Endothelial cell of hepatic sinusoid (primary cell): ENCODE measurements at regions not wholly inside any gene's neighbourhood (a gene's known extent, or its start where the extent isn't known, plus 50 kb on each side); places are given as distances from the start of the nearest gene placed in this dataset.
"Not testable (repeated sequence)": the region's sequence is repeated elsewhere in the genome, so short reads cannot be mapped to it uniquely, and the experiment has no call there.

ENCODE experiments used
- in situ Hi-C: cut with HindIII; loops from 2 replicates; pipeline ENCODE4 v1.10.0; 2017; ENCODE audit warnings: low sequenced_read_pairs

DNA sequence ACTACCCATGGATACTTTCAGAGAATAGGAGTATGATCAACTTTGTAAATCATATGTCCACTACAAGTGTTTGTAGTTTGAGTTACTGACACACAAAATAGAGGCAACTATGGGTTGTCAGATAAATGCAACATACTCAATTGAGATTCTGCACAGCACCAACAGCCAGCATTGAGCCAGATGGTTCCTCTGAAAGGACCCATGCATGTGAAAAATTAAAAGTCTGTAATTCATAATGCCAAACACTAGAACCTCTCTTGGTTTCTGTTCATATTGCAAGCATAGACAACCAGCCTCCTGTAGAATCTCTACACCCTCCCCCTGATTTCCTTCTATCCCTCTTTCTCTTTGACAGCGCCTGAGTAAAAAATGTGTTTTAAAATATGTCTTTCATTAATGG is 831.0 kb downstream of the C12orf50 start:
- in situ Hi-C loops = no loop called here

DNA sequence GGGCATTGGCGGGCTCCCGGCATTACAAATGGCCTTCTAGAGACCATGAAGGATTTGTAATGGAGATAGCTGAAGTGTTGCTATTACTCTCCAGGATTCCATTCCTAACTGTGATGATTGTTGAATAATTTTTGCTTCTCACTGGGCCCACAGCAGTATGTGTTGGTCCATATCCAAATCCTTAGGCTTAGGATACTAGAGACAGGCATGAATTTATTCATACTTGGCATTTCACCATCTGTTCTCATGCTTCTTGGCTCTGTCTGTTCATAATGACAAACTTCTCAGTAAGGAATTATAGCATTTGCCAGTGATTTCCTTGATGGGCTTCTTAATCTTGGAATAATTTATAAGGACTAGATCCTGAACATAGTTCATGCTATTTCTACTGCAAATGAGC is 832.9 kb downstream of the C12orf50 start:
- in situ Hi-C loops = no loop called here

DNA sequence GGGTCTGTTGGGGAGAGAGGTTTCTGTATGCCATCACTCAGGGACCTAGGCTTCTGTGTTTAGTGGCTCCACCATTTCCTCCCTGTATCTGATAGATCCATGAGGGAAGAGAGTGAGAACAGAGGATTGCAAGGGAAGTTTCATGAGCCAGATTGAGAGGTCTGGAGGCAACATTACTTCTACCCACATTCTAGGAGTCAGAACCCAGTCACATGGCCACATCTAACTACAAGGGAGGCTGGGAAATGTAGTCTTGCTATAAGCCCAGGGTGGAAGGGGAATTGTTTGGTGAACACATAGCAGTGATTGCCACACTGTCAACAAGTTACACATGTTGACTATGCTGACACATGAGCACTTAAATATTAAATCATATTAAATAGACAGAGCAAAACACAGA is 834.8 kb downstream of the C12orf50 start:
- in situ Hi-C loops = not testable (repeated sequence)

DNA sequence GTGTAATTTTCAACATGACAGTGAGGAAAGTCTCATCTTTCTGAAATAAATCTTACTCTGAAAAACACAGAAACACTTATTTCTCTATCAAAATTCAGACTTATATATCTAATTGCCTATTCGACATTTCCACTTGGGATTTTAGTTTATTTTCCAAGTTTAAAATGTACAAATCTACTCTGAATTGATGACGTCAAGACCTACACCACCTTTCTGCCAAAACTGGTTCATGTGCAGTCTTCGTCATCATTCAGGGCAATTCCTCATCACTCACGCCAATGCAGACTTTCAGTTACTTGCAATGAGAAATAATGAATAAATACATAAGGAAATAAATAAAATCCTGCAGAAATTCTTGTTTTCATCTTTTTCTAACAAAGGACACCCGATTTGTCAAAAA is 843.8 kb downstream of the C12orf50 start:
- in situ Hi-C loops = no loop called here

DNA sequence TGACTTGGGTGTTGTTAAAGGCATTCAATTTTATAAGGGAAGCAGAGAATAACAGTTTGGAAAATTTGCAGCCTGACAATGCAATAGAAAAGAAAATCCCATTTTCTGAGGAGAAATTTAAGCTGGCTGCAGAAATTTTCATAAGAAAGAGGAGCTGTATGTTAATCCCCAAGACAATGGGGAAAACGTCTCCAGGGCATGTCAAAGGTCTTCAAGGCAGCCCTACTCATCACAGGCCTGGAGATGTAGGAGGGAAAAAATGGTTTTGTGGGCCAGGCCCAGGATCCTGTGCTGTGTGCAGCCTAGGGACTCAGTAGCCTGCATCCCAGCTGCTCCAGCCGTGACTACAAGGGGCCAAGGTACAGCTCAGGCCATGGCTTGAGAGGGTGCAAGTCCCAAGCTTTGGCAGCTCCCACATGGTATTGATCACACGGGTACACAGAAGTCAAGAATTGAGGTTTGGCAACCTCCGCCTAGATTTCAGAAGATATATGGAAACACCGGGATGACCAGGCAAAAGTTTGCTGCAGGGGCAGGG is 846.4 kb downstream of the C12orf50 start:
- in situ Hi-C loops = no loop called here

DNA sequence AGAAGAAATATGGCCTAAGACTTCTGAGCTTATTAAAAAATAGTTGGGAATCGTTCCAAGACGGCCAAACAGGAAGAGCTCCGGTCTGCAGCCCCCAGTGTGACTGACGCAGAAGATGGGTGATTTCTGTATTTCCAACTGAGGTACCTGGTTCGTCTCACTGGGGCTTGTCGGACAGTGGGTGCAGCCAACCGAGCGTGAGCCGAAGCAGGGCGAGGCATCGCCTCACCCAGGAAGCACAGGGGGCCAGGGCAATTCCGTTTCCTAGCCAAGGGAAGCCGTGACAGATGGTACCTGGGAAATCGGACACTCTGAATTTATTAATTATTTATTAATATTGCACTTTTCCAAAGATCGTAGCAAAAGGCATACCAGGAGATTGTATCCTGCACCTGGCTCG is 857.8 kb downstream of the C12orf50 start:
- in situ Hi-C loops = no loop called here

DNA sequence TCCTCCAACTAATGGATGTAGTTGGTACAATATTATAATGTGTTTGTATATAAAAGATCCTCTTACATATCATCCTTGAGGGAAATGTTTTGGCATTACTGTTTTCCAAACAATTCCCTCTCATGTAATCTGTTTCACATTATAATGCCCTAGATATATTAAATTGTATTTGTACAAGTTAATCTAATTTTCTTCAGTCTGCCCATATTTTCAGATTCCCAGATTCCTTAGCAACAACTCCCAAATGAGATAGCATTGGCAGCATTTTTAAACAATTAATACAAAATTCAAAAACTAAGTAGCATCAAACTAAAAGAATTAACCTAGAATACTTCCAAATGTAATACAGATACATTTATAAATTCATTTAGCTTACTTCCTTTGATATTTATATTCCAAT is 860.2 kb downstream of the C12orf50 start:
- in situ Hi-C loops = no loop called here

DNA sequence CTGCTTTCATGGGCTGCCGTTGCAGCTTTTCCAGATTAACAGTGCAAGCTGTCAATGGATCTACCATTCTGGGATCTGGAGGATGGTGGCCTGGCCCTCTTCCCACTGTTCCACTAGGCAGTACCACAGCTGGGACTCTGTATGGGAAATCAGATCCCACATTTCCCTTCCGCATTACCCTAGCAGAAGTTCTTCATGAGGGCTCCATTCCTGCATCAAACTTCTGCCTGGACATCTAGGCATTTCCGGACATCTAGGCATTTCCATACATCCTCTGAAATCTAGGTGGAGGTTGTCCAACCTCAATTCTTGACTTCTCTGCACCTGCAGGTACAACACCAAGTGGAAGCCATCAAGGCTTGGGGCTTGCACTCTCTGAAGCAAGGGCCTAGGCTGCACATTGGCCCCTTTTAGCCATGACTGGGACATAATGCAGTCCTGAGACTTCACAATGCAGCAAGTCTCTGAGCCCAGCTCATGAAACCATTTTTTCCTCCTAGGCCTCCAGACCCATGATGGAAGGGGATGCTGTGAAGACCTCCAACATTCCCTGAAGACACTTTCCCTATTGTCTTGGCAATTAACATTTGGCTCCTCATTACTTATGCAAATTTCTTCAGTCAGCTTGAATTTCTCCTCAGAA is 863.3 kb downstream of the C12orf50 start:
- in situ Hi-C loops = no loop called here

DNA sequence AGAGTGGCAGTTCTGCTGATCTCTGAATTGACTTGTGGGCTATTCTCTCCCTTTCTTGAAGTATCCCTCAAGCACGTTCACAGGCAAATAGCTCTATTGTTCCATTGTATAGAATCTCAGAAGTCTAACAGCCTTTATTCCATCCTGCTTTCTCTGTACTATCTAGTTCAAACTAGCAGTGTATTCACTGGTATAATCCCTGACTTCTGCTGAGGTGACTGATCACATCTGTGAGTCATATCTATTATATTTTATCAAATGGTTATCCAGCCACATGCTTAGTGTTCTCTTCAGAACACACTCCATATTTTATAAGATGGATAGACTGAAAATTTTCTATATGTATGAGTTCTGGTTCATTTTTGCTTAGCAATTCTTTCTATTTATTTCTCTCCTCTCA is 866.1 kb downstream of the C12orf50 start:
- in situ Hi-C loops = no loop called here

DNA sequence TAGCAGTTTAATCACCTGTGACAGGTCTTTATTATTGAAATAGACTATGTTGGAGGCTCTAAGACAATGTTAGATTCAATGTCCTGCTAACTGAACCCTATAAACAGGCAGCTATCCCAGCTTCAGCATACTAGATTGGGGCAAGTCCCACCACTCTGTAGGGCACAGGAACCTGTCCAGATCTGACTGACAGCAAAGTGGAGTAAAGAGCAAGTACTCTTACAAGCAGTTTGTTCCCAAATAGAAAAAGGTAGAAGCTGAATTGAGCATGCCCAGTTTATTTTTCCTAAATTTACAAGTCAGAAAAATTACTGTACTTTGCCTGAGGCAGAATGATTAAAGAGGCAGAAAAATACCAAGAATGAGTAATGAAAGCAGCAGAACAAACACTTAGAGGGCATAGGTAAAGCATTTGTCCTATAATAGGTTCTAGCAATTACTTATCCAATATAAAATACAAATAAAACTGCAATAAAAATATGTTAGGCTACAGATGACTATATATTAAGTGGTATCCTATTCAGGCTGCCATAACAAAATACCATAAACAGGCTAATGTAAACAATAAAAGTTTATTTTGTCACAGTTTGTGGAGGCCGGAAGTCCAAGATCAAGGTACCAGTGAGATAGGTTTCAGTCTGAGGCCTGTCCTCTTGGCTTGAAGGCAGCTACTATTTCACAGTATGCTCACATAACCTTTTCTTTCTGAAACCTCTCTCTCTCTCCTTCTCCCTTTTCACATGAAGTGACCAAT is 868.2 kb downstream of the C12orf50 start:
- in situ Hi-C loops = no loop called here

DNA sequence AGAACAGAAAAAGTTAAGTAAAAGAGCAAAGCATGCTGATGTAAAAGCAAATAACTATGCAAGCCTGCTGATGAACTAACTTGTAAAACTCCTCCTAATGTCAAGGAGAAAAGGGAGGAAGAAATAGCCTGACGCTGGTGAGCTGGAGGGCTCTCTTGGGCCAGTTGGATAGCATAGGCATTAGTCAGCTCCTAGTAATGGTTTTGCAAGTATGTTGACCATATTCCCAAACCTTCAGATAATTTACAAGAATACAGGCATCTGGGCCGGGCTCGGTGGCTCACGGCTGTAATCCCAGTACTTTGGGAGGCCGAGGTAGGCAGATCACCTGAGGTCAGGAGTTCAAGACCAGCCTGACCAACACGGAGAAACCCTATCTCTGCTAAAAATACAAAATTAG is 871.4 kb downstream of the C12orf50 start:
- in situ Hi-C loops = no loop called here

DNA sequence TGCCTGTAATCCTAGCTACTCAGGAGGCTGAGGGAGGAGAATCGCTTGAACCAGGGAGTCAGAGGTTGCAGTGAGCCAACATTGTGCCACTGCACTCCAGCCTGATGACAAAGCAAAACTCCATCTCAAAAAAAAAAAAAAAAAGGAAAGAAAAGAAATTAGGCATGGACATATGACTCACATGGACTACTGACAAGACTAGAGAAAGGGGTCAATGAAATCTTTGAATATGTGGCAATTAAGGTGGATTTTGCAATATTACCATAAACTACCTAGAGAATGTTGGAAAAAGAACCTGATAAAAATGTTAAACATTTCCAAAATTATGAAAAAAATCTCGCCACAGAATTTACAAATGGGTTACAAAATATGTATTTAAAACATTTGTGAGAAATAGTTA is 873.6 kb downstream of the C12orf50 start:
- in situ Hi-C loops = no loop called here

DNA sequence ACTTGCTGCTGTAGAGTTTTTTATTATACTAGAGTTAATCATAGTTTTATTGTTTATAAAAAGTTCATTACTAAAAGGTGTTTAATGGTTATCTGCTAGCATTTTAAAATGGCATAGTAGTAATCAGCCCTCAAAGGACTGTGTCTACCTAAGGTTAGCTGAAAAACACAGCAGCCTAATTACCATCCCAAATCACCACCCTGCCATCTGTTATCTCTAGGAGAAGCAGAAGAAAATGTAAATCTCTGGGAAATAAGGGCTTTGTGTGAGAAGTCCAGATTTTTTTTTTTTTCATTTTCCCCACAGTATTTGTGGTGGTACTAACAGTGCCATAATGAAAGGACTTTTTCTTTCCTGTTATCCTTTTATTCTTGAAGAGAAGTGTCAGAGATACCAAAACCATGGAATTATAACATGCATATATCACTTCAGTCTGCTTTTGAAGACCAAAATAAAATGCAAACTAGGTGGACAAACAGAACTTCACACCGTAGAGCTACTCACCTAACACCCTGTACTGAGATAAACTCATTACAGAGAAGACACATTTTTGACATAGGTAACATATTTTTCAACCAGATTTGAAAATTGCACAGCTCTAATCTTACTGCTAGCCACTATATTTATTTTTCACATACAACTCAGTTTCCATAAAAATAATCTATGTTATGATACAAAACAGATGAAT is 876.2 kb downstream of the C12orf50 start:
- in situ Hi-C loops = no loop called here

DNA sequence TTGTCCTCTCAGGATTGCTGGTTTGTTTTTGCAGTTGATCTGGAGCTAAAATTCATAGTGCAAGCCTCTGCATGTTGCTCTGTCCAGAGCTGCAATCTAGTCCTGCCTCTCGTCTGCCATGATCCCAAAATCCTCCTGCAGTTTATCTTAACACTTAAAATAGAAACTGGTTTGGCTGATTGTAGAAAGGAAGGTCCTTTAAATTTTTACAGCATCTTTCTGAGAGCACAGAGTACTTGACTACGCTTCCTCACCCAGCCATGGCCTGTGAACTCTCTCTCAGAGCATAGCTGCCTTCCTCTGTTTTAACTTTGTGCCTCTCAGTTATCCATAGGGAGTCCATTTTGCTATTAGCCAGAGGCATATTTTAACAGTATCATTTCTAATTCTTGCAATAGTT is 877.1 kb downstream of the C12orf50 start:
- in situ Hi-C loops = no loop called here

DNA sequence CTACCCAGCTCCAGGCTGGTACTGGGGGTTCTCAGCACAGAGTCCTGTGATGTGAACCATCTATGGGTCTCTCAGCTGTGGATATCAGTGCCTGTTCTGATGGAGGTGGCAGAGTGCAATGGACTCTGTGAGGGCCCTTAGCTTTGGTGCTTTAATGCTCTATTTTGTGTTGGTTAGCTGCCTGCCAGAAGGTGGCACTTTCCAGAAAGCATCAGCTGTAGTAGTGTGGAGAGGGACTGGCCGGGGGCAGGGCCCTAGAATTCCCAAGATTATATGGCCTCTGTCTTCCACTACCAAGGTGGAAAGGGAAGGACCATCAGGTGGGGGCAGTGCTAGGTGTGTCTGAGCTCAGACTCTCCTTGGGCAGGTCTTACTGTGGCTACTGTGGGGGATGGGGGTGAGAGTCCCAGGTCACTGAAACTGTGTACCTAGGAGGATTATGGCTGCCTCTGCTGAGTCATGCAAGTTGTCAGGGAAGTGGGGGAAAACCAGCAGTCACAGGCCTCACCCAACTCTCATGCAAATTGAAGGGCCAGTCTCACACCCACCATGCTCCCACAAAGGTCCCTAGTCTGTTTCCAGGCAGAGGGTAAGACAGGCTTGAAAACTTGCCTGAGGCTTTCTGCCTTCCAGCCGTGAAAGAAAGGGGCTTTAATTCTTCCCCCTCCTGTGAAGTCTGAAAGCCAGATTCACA is 878.1 kb downstream of the C12orf50 start:
- in situ Hi-C loops = no loop called here

DNA sequence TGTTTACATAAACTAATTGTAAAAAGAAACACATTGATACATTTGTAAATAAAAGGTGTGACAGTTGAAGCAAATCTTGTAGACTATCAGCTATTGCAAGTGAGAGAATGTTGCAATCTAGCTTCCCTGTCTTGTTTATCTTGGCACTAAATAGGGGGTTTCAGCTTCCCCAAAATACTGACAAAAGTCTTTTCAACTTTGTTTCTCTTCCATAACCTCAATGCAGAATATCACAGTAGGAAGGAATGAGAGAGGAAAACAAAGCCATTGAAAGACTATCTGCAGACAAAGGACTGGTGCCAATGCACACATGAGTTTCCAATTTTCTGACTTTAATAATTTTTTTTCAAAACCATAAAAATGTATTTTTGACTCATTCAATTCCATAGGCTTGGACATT is 886.2 kb upstream of the MGAT4C start:
- in situ Hi-C loops = no loop called here

DNA sequence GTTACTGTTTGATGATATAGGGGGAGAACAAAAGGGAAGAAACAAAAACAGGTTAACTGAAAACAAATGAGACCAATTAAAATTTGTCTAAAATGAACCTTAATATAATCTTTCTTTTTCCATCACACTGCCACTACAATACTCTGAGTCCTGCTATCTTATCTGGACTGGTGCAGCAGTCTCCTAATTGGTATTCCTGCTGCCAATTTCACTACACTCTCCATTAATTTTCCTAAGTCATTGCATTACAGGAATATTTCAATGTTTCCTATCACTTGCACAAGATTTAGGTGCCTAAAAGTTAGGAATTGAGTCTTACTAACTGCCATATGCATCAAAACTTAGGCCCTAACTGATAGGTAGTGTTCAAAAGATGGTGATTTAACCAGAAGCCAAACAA is 884.9 kb upstream of the MGAT4C start:
- in situ Hi-C loops = no loop called here

DNA sequence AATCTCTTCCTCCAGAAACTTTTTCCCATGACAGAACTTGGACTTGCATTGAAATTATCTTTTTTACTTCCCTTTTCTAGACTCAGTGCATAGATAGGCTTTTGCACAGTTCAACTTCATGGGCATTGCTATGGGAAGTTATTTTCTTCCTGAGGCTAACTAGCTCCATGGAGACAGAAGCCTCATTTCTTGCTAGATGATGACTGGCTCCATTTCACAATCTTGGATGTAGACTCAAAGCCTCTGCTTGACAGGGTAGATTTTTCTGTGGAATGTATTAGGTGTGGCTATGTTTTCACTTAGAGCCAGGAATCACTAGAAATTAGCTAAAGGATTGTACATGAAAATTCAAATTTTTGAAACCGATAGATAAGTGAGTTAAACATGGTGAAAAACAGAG is 884.1 kb upstream of the MGAT4C start:
- in situ Hi-C loops = no loop called here

DNA sequence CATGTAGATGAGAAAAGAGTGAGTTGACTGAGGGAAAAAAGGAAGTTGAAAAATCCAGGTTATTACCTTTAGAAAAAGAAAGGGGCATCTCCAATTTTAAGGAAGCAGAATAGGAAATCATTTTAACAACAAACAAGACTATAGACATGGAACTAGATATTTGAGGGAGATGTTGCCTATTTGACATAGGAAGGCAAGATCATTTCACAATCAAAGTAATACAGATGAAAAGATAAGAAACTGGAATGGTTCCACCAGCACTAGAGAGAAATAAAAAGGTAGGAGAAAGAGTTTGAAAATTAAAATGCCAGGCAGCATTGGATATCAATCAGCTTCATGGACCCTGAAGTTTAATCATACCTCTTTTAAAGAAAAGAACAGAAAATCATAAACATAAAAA is 881.0 kb upstream of the MGAT4C start:
- in situ Hi-C loops = no loop called here

DNA sequence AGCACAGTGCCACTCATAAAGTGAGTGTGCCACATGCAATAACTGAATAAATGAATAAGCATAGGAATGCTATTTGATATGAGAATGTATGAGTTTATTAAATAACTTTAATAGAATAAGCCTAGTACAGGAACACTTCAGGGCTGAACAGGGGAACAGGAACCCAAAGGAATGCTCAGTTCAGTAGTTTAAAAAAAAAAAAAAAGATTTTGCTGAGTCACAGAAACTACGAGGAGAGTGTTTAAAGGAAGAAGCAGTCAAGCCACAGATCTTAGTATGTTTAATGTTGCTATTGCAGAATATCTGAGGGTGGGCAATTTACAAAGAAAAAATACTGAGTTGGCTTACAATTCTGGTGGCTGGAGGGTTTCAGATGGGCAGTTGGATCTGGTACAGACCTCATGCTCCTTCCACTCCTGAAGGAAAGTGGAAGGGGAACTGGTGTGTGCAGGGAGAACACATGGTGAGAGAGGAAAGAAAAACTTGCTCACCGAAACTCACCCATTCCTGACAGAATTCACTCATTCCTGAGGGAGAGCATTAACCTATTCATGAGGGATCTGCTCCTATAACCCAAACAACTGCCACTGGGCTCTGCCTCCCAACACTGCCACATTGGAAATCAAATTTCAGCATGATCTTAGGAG is 880.3 kb upstream of the MGAT4C start:
- in situ Hi-C loops = no loop called here

DNA sequence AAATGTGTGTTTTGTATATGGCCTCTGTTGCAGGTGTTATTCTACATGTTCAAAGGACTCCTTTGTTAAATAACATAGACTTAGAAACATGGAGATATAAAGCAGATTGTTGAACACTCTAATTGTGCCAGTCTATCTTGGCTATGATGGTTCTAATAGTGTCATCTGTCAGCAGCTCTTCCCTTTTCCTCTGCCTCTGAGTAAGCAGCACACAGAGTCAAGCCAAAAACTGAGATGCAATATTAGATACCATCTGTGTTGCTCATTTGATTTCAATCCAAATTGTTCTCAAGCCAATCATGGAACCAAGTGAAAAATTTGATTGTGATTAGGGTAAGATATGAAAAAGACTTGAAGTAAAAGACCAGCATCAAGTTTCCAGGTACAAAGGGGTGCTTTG is 871.1 kb upstream of the MGAT4C start:
- in situ Hi-C loops = no loop called here
